Mammary epithelial cell (primary cell): ENCODE measurements at regions not wholly inside any gene's neighbourhood (a gene's known extent, or its start where the extent isn't known, plus 50 kb on each side); places are given as distances from the start of the nearest gene placed in this dataset.

ENCODE experiments used
- EZH2 ChIP-seq: IDR thresholded peaks from 2 replicates; pipeline ENCODE4 v1.6.1; 2012; ENCODE audit warnings: low read length, inconsistent platforms, borderline replicate concordance
- TF ChIP-seq, protein P1 (sequence below), 2 donors: IDR thresholded peaks in 1 of 2; conservative IDR thresholded peaks in 1 of 2; 2 replicates each; pipeline ENCODE4 v1.5.1; 2011 to 2012; ENCODE audit warnings: inconsistent platforms in 2 of 2, low read length in 2 of 2, mild to moderate bottlenecking in 2 of 2, control low read depth in 1 of 2, low read depth in 1 of 2; ENCODE audit not compliant: insufficient read depth in 1 of 2; ENCODE audit errors: extremely low read depth in 1 of 2

DNA sequence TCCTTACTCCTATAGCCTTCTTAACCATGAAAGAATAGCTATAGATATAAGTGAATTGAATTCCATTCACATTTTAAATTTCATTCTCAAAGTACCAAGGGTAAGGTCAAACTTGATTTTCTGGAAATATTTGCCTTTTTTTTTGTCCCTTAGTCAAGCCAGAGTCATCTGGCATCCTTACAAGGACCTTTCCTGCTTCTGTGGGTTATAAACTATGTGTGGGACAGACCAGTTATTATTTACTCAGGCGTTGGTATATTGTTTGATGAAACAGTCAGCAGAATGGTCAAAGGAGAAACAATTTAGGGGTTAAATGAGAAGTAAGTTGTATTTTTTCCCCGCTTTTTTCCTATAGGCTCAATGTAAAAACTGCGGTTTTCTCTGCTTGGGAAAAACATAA is 1103.2 kb upstream of the ZEB2 start:
- TF ChIP-seq, protein P1, sequence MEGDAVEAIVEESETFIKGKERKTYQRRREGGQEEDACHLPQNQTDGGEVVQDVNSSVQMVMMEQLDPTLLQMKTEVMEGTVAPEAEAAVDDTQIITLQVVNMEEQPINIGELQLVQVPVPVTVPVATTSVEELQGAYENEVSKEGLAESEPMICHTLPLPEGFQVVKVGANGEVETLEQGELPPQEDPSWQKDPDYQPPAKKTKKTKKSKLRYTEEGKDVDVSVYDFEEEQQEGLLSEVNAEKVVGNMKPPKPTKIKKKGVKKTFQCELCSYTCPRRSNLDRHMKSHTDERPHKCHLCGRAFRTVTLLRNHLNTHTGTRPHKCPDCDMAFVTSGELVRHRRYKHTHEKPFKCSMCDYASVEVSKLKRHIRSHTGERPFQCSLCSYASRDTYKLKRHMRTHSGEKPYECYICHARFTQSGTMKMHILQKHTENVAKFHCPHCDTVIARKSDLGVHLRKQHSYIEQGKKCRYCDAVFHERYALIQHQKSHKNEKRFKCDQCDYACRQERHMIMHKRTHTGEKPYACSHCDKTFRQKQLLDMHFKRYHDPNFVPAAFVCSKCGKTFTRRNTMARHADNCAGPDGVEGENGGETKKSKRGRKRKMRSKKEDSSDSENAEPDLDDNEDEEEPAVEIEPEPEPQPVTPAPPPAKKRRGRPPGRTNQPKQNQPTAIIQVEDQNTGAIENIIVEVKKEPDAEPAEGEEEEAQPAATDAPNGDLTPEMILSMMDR (conservative IDR thresholded peaks at IDR 0.05 in 1 of 2, IDR thresholded peaks at IDR 0.05 in 1 of 2; ENCODE audit: extremely low read depth in 1 of 2, insufficient read depth in 1 of 2, low read depth in 1 of 2, low read length in 2 of 2): no peak
- TF ChIP-seq EZH2: no peak
